Activated CD4-positive, alpha-beta T cell treated with anti-CD3 and anti-CD28 coated beads, Interleukin-10, Interleukin-2, amounts not matched to agents 100 ng/mL and 50 ng/mL, durations not matched to agents 16 hours and 8 hours (primary cell): ENCODE measurements at regions not wholly inside any gene's neighbourhood (a gene's known extent, or its start where the extent isn't known, plus 50 kb on each side); places are given as distances from the start of the nearest gene placed in this dataset.

Experiments
- DNase-seq: peaks from one replicate; pipeline ENCODE4 v3.0.0-alpha.2; 2020

- no peak for DNase-seq
Measured at GRCh38 chr4:53682908-53683307, 91.6 kb upstream of the LNX1 start.

GRCh38 chr4:53682196-53682595, 90.9 kb upstream of the LNX1 start:
- DNase-seq = no peak

GRCh38 chr4:53680598-53680997, 89.3 kb upstream of the LNX1 start:
- no peak for DNase-seq

GRCh38 chr4:53680168-53680567, 88.9 kb upstream of the LNX1 start:
- no peak for DNase-seq

- no peak for DNase-seq
Measured at GRCh38 chr4:53676402-53676871, 85.2 kb upstream of the LNX1 start.

DNA sequence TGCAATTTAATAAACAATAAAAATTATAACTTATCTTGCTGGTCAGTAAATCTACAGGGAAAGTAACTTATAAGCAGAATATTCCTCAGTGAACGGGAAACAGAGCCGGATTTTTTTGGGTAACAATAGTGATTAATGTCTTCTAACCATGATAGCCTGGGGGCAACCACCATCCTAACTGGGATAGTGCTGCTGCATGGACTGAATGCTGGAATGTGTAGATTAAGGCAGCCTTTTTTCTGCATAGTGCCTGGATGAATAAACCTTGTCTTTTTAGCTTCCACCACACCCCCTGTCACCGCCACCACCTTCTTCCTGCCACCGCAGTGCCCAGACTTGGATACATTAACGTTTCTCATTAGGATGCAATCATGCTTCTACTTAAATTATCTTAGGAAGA, 83.6 kb upstream of the LNX1 start:
- DNase-seq = no peak

DNA sequence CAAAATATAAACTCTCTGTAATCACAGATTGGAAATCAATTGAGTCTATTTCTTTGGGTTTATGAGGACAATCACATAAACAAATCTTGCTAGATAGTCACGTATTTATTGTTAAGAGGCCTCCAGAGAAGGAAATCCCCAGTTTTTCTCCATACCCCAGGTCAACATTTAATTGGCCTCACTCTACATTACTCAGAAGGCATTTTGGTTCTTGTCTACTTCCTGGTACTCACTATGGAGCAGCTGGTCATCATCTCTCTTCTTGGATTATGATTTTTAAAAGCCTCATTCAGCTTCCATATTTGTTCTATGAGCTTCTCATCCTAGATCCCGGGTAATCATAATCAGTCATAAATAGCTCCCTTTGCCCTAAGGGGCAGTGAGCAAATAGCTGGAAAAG, 81.6 kb upstream of the LNX1 start:
- no peak for DNase-seq

DNA sequence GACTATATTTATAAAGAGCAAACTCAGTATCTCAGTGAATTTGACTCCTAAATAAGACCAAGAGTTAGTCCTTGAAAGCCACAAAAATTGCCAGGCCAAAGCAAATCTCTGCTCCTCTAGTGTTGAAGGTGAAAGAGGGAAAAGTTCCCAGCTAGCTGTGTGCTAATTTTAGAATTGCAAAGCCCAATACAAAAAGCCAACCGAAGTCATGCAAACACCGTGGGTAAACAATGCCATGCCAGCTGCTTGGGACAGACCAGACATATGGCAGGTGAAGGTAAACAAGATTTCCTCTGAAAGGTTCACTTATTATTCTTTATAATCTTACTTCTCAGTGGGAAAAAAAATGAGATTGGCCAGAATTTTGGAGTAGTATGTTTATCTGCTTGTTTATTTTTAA, 80.5 kb upstream of the LNX1 start:
- no peak for DNase-seq

GRCh38 chr4:53659737-53660136, 68.5 kb upstream of the LNX1 start:
- DNase-seq = no peak

DNA sequence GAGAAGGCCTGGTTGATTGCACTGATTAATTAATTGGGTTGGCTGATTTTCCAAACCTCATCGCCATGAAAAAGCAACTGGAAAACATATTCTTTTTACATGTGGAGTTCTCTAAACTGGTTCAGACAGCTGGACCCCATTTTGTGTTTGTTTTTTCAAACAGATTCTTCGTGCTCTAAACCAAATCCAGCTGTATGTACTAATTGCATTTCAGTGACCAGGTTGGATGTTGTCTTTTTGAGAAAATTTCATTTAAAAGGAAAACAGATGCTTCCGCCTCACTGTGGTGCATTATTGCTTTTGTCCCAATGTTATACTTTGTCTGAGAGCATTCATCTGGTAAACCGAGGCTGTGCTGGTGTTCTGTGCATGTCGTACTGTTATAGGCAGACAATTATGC, 67.8 kb upstream of the LNX1 start:
- no peak for DNase-seq

GRCh38 chr4:53658029-53658428, 66.7 kb upstream of the LNX1 start:
- DNase-seq = no peak

GRCh38 chr4:53656421-53656981, 65.2 kb upstream of the LNX1 start:
- no peak for DNase-seq

DNA sequence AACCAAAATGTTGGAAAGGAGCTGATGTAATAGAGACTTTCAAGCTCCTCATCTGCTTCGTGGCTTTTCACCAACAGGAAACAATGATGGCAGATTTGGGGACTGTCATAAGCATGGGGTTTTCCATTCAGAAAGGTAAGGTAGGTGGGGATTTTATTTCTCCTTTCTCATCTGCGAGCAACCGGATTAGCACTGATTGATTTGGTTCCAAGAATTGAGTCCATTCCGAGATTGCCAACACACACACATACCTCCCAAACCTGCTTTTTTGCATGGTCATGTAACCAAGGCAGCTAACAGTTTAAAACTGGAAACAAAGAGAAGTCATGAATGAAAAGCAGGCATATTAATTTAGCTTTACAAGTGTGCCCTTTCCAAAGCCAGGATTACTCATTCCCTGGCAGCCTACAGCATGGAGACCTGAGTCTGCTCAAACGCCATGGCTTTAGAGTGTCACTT, 63.0 kb upstream of the LNX1 start:
- no peak for DNase-seq

DNA sequence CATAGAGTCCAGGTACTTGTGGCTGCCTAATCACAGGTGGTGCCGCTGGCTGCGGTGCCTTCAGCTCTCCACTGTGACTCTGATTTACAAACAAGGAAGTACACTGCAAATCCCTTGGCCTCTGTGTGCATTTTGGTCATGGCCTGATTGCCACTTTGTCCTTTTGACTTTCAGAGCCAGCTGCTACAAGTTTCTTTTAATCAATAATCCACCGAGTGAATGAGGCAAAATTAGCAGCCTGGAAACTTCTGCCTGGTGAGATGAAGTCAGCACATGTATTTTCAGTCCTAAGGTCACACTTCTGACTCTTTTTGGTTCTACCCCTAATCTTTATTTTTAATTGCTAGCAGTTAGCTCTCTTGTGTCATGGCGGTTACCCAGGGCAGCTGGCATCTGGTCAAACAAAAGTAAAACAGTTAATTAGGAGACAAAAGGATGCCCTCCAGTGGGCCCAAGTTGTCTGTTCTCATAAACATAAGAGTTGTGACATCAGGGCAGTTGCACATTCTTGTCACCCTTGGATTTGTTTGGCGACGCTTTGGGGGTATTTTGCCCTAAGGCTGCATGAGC, 62.3 kb upstream of the LNX1 start:
- DNase-seq = no peak

GRCh38 chr4:53651156-53651735, 60.0 kb upstream of the LNX1 start:
- DNase-seq = no peak

DNA sequence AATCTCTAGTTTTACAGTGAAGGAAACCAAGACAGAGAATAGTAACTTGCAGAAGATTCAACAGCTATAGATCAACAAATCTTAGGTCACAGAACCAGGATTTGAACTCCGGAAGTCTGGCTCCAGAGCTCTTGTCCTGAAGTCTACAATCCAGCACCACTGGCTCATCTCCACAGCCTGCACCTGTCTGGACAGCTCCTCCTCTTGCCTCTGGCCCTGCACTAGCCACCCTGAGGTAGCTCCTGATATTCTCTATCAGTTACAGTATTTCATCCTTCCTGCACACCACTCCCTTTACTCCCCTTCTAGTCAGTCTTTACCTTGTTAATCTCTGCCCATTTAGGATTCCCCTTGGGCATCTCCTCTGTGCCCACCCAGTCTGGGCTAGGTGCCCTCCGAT, 58.1 kb upstream of the LNX1 start:
- no peak for DNase-seq

DNA sequence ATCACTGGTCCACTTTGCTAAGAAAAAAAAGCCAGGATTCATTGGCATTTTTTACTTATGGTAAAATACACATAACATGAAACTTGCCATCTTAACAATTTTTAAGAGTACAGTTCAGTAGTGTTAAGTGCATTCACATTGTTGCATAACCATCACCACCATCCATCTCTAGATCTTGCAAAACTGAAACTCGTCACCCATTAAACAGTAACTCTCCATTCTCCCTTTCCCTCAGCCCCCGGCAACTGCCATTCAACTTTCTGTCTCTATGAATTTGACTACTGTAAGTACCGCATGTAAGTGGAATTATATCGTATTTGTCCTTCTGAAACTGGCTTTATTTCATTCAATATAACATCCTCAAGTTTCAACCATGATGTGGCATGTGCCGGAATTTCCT, 56.3 kb upstream of the LNX1 start:
- no peak for DNase-seq

GRCh38 chr4:53646795-53647194, 55.5 kb upstream of the LNX1 start:
- DNase-seq = no peak

DNA sequence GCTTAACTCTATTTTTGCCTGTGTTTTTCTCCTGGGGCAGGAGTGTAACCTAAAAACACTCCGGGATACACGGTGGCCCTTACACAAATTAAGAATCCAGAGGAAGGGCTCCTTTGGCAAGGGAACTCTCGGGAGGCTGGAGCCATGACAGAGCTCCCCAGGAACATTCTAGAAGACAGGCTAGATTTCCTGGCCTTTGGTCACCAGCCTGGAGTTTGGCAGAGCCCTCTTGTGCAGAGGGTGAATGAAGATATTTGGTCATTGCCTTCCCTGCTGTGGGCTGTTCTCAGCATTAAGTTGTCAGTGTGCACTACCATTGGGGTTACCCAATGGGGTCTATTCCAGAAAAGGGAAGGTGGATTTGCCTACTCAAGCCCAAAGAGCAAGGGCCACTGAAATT, 53.8 kb upstream of the LNX1 start:
- DNase-seq = no peak

GRCh38 chr4:53644607-53645006, 53.3 kb upstream of the LNX1 start:
- no peak for DNase-seq
